ENCODE measurements at regions not wholly inside any gene's neighbourhood (a gene's known extent, or its start where the extent isn't known, plus 50 kb on each side); places are given as distances from the start of the nearest gene placed in this dataset.
A peak's percentile ranks its signal among the peaks of the same experiment; 100 is the strongest.

- in situ Hi-C loops (cut with HindIII; ENCODE audit: extremely low pct_ligation_motif_present, low pct_unique_long_range_greater_than_20kb), result no loop called here
- TF ChIP-seq ZNF614 (CRISPR knock-in tag; IDR thresholded peaks at IDR 0.05; ENCODE audit: borderline replicate concordance), result no peak
- 0 out of 2 replicates have a peak, but pooled peaks have one; percentile 30 for TF ChIP-seq ZFY (CRISPR knock-in tag; IDR thresholded peaks at IDR 0.05)
- TF ChIP-seq DMTF1 (CRISPR knock-in tag; IDR thresholded peaks at IDR 0.05), result no peak
- TF ChIP-seq KLF12 (CRISPR knock-in tag; IDR thresholded peaks at IDR 0.05; ENCODE audit: borderline replicate concordance), result no peak
- peak; percentile 28 for TF ChIP-seq ASH2L (IDR thresholded peaks at IDR 0.05; ENCODE audit: insufficient read length, low read depth, low read length)
- no peak for TF ChIP-seq TEAD2 (CRISPR knock-in tag; IDR thresholded peaks at IDR 0.05)
- 0 out of 2 replicates have a peak, but pooled peaks have one; percentile 30 for TF ChIP-seq REPIN1 (CRISPR knock-in tag; IDR thresholded peaks at IDR 0.05; ENCODE audit: borderline replicate concordance, low read depth)
- TF ChIP-seq ZNF574 (CRISPR knock-in tag; IDR thresholded peaks at IDR 0.05), result 0 out of 2 replicates have a peak, but pooled peaks have one; percentile 6
- 0 out of 2 replicates have a peak, but pooled peaks have one; percentile 25 for TF ChIP-seq TFAP4 (IDR thresholded peaks at IDR 0.05; ENCODE audit: borderline replicate concordance, low read depth)
- DNase-seq (ENCODE audit: low spot score), result no peak
- ChIA-PET CTCF (ENCODE audit: low intra/inter-chr PET ratio, low total read pairs) (no interaction called here), POLR2A (interaction anchor here (0.6 to 2.9 kb wide), 7 partner anchors 16 to 276 kb away, joined by 3 to 24 read pairs (median 4); partner anchors contain the start of genes EHHADH and SENP2)
- H3K27me3 ChIP-seq (ENCODE audit: control insufficient read depth in 1 of 2, insufficient read depth in 2 of 2, low read length in 2 of 2), result no peaks in the 10 kb centered on the region
- FAIRE-seq, result no peak
- peak overlapping the region; percentile 85 for H3K27ac ChIP-seq (ENCODE audit: extremely low read length, insufficient read depth, low read length)
- peak overlapping the region in 2 of 3 experiments; percentile 5 to 24; a peak in 2 of 6 replicates for H3K4me3 ChIP-seq (replicated peaks in 1 of 3; ENCODE audit: insufficient read depth in 1 of 3, low read depth in 2 of 3, low read length in 3 of 3)
- H3K79me2 ChIP-seq (ENCODE audit: insufficient read depth, low read length), result no peaks in the 10 kb centered on the region
- ATAC-seq, result peak; percentile 52
- H2AFZ ChIP-seq (ENCODE audit: low read length), result peak overlapping the region; percentile 56
- H3K9ac ChIP-seq (ENCODE audit: insufficient read depth, low read depth, low read length), result peak overlapping the region; percentile 62
- H3K9me3 ChIP-seq (ENCODE audit: low read length), result no peaks in the 10 kb centered on the region; the same call in 1 of the 2 replicates
- H3K36me3 ChIP-seq (replicated peaks in 1 of 2; ENCODE audit: control insufficient read depth in 1 of 2, insufficient read depth in 2 of 2, low read length in 2 of 2), result no peaks in the 10 kb centered on the region
- no peaks in the 10 kb centered on the region for H4K20me1 ChIP-seq (ENCODE audit: insufficient read depth, low read length)
- intact Hi-C loops (cut with micrococcal nuclease; ENCODE audit: unreplicated experiment), result no loop called here
- H3K4me1 ChIP-seq (ENCODE audit: insufficient read depth, low read length), result peaks cover 47% of the 10 kb centered on the region
- WGBS (ENCODE audit: low lambda C conversion rate), result 33% methylated on average over 3 of the region's 3 CpGs
- peak overlapping the region; percentile 69 for H3K4me2 ChIP-seq (ENCODE audit: low read depth, low read length)
- BruUV-seq (replicated peaks), result no TSS peak
Observed at GRCh38 chr3:185309795-185310194, 53.1 kb upstream of the MAP3K13 start.

Measured in HepG2 (cell line).